Neural cell (in vitro differentiated cells): ENCODE measurements at regions not wholly inside any gene's neighbourhood (a gene's known extent, or its start where the extent isn't known, plus 50 kb on each side); places are given as distances from the start of the nearest gene placed in this dataset.

Experiments used
- EP300 ChIP-seq: fragments of 450-650 bp; conservative IDR thresholded peaks from 2 replicates; pipeline ENCODE4 v1.6.1; 2014; ENCODE audit warnings: antibody characterized with exemption, mild to moderate bottlenecking, moderate library complexity; ENCODE audit not compliant: poor library complexity, severe bottlenecking
- TF ChIP-seq, protein P1 (sequence below): IDR thresholded peaks from 2 replicates; pipeline ENCODE4 v1.6.1; 2012; ENCODE audit warnings: borderline replicate concordance

DNA sequence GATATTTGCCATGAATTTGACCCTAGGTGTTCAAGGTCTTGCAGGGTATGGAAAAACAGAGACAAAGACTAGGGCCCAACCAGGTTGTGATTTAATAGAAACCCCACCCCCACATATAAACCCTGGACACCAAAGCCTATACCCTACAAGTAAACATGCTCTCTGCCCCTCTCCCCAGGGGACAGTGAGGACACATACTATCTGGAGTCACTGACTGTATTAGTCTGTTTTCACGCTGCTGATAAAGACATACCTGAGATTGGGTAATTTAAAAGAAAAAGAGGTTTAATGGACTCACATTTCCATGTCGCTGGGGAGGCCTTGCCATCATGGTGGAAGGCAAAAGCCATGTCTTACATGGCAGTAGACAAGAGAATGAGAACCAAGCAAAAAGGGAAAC lies 88.3 kb downstream of the RAP2A start:
- TF ChIP-seq, protein P1, sequence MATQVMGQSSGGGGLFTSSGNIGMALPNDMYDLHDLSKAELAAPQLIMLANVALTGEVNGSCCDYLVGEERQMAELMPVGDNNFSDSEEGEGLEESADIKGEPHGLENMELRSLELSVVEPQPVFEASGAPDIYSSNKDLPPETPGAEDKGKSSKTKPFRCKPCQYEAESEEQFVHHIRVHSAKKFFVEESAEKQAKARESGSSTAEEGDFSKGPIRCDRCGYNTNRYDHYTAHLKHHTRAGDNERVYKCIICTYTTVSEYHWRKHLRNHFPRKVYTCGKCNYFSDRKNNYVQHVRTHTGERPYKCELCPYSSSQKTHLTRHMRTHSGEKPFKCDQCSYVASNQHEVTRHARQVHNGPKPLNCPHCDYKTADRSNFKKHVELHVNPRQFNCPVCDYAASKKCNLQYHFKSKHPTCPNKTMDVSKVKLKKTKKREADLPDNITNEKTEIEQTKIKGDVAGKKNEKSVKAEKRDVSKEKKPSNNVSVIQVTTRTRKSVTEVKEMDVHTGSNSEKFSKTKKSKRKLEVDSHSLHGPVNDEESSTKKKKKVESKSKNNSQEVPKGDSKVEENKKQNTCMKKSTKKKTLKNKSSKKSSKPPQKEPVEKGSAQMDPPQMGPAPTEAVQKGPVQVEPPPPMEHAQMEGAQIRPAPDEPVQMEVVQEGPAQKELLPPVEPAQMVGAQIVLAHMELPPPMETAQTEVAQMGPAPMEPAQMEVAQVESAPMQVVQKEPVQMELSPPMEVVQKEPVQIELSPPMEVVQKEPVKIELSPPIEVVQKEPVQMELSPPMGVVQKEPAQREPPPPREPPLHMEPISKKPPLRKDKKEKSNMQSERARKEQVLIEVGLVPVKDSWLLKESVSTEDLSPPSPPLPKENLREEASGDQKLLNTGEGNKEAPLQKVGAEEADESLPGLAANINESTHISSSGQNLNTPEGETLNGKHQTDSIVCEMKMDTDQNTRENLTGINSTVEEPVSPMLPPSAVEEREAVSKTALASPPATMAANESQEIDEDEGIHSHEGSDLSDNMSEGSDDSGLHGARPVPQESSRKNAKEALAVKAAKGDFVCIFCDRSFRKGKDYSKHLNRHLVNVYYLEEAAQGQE, result no peak
- no peak for TF ChIP-seq EP300
